Lung microvascular endothelial cell (primary cell): ENCODE measurements at regions not wholly inside any gene's neighbourhood (a gene's known extent, or its start where the extent isn't known, plus 50 kb on each side); places are given as distances from the start of the nearest gene placed in this dataset.

Experiments used
- DNase-seq, 2 donors: peaks; one replicate each; pipeline versions ENCODE4 v3.0.0 to v3.0.0-alpha.2; 2010; ENCODE audit warnings: low read depth in 2 of 2

DNA sequence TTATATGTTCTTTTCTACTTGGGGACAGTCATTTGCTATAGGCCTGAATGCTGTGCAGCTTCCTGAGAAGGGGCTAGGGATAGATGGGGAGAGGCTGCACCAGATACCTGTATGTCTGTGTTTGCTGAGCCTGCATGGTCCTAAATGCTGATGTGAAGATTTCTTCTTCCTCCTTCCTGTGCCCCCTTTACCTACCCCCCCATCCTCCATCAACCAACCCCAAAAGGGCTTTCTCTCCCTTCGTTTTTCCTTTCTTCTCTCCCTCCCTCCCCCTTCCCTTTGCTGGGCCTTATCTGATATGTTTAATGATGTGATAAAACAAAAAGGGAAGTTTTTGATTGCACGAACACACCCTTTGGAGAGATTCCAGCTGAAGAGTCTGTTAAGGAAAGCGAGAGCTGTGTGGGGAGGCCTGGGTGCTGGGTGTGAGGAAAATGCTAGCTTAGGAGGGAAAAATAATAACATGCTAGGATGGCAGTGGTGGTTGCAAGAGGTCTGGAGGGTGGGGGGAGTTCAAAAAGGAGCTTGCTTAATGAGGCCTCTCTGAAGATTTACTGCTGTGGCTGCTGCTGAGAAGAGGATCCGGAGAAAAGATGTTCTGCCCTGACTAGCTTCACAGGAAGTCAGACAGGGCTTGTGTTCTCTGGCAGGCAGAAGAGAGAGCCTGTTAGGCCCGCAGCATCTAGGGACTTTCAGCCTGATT is 101.8 kb downstream of the SAMD9 start:
- DNase-seq, result peak; percentile 39 to 44

DNA sequence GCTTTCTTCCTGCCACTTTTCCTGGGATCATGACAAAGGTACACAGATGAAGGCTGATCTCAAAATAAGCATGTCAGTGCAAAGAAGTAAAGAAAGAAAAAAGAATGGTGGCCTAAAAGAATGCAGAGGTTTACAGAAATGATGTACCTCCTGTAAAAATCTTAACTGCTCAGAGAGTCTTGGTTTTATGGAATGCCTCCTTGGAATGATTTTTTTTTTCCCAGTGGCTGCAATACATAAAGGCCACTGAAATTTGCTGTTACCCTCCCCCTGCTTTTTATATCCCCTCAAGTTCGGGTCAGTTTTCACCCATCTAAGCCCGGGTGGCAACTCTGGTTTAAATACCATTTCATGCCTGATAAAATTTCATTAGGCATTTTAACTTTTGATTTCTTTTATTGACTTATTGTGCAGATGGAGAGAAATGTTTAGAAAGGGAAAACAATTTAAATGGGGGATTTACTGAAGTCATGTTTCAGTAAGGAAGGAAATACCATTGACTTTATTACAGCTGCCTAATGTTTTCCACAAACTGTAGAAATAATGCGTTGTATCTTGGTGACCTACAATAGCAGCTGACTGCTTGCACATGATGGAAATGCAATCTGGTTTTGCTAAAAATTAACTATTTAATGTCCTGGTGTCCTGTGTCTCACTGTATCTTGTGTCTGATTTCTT is 102.5 kb downstream of the SAMD9 start:
- peak; percentile 85 to 92 for DNase-seq

DNA sequence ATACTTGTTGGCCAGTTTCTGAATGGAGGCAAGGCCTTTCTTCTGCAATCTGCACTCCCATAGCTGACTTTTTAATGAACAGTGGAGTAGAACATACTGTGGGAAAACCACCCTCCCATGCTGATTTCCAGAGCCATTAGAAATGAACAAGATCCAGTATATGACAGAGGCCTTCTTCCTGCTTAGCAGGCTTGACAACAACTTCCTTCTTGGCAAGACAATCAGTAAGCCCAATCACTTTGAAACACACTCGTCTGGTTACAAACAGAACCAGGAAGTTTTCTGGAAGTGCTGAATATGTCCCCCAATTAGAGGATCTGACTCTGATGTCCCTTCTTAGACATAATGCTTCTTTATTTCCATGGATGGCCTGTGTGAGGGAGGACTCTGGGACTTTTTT is 103.4 kb downstream of the SAMD9 start:
- DNase-seq, result peak; percentile 31 to 73

DNA sequence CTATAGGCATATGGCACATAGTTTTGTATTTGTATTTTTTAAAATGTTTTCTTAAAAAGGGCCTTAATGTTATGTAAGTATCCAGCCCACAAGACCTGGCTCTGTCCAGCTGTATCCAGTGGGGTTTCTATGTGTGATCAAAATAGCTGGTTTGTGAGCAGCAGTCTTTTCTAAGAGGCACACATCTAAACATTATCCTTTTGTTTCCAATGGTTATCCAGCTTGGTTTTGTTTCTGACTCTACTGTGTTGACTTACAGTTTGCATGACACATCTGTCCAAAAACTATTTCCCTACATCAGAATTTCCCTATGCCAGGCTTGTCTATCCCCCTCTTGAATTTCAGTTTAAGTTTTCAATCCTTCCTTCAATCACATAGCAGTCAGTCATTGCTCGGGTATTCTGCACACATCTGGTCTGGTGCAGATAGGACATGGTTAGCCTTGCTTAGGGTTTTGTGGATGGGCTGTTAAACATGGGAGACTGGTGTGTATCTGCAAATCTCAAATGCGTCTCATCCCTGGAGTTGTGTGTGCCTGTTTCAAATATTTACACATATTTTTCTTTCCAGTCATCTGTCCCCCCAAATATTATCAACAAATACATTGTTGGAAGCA is 104.2 kb downstream of the SAMD9 start:
- DNase-seq, result no peak

DNA sequence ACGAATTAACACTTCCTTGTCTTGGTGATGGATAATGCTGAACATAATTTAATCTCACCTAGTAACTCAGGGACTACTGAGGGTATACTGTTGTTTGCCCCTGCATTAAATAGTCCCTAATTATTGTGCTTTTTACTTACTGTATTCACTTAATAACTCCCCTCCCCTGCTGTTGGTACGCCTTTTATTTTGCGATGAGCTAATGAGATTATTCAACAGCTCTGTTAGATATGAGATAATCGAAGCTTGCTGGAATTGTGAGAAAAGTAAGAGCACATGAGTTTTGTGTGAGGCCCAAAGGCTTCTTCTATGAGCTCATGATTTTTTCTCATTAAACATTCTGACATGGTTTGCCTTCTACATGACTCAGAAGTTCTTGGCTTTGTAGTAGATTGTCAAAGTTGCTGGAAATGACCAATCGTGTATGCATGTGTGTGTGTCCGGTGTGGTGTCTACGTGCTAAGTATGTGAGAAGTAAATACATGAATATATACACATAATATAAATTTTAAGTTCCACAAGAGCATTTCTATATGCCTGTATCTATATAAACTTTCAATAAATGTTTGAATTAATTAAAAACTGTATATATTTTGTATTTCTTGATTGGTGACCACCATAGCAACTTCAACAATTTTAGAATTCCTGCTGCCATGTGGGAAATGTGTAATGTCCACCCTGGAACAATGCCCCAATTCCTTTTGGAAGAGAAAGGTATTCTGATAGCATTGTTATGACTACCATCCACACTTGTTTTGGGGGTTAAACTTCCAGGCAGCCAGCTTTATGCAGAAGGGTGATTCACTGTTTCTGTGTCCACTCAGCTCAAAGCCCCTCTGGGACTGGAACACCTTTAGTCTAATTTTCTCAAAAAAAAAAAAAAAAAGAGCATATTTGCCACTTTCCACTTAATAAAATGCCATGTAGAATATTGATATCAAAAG is 106.2 kb downstream of the SAMD9 start:
- peak; percentile 93 to 98 for DNase-seq

DNA sequence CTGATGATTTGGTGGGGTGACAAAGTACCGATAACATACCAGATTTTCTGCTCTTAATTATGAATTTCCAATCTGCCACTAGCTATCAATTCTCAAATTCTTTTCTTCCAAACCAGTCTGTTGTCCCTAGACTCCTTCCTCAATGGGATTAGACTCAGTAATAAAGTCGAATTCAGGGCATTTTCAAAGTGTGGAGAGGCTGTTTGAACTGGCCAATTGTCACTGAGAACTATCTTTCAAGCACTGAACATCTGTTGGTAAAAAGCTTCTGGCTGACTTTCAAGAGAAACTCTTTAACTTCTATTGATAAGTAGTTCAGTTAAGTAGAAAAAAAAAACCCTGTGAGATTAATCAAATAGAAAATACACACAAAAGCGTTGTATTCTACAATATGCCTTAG is 108.9 kb downstream of the SAMD9 start:
- no peak for DNase-seq

DNA sequence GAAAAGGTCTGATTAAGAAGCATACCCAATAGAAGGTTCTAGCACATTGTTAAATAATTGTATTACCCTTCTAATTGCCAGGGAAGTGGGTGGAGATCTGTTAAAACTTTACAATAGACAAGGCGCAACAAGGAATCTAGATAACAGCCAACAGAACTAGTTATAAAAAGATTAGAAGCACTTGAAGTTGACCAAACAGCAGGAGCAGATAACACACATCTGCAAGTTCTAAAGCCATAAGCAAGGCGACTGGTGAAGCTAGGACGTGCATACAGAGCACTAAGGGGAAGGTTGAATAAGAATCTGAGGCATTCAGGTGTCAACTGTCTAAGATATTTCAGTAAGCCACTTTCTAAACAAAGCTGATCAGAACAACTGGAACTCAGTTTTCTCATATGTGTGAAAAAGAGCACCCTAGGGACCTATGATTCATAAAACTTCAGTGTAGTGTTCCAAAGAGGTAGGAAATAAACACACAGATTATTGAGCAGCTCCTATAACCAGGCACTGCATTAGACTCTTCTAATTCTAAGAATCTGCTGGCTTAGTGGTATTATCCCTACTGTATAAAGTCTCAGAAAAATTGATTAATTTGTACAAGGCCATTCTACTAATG is 111.2 kb downstream of the SAMD9 start:
- no peak for DNase-seq

DNA sequence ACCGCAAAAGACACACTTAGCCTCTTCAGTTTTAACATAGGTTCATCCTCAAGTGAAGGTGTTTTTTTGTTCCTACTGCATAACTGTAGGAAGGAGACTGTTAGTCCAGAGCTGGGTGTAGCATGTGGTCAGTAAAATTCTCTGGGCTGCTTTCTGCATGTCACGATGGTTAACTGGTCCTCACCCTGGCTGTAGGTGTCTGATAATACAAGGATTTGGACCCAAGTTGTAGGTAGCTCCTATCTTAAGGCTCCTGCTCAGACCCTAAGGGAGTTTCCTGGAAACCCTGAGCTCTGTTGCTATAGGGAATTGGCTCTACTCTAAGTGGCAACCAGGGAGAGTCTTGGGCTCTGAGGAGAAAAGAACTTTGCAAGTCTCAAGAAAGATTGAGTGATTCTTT is 112.9 kb downstream of the SAMD9 start:
- no peak for DNase-seq

DNA sequence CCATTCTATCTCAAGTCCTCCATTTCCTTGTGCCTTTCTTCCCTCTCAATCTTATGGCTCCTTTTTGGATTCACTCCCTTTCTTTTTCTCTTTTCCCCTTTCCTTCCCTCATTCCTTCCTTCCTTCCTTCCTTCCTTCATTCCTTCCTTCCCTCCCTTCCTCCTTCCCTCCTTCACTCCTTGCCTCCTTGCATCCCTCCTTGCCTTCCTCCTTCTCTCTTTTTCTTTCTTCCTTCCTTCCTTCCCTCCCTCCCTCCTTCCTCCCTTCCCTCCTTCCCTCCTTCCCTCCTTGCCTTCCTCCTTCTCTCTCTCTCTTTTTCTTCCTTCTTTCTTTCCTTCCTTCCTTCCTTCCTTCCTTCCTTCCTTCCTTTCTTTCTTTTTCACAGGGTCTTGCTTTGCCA is 120.1 kb downstream of the SAMD9 start:
- DNase-seq, result no peak

DNA sequence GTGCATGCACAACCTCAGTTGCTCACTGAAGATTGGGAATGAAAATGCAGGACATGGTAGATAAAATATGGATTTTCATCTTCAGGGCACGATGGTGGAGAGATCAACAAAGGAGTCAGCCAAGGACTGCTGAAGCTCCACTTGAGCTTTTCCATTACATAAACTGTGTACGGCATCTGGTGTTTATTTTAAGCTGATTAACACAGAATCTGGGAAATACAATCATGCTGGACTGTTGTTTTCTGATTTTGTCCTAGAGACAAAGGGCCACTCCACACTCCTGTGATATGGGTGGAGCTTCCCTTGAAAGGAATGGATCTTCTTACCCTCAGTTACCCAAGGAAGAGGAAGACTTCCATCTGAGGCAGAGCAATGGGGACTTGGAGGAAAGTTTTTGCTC is 120.6 kb downstream of the SAMD9 start:
- no peak for DNase-seq

DNA sequence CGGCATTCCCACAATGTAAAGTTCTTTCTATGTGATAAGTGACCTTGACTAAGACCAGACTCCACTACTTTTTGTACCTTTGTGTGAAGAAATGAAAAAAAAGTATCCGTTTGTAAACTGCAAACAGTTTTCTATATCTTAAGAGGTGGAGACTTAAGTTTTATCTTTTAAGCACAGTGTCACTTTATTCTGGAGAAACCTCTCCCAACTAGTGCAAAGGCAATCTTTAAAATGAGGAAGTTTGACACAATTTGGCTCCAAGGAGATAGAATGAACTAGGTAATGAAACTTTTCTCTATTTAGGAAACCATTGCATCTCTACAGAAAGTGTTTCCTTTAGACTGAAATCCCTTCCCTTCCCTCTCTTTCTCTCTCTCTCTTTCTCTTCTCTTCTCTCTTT is 122.9 kb downstream of the SAMD9 start:
- no peak for DNase-seq

DNA sequence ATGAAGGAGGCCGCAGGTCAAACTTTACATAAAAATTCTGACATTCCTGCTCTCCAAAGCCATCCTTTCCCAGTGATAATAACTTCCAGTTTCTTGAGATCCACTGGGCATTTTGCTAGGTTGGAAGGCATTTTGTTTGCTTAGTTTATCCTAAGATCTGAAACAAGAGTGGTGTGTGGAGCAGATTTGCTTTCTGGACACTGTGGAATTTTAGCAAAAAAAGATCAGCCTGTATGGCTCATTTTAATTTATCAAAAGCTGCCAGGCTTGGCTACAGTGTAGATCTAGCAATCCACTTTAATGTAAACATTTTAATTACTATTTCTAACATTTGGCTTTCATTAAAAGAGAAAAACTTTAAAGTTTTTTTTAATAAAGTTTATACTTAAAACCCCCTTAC is 124.8 kb downstream of the SAMD9 start:
- DNase-seq, result no peak

DNA sequence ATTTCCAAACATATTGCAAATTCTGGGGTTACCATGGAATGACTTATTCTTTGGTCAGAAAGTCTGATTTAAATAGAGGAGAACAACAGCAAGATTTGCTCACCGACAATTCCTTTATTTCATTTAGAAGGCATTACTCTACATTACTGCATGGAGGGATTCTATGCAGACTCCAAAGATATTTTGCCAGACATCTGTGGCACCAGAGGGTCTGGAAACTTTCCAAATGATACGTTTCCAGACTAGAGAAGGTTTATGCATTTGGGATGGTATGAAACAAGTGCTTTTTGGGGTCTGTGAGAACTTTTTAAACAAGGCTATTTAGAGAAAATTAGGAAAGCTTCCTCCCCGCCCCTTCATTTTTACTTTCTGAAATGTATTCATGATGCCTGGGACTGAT is 125.3 kb downstream of the SAMD9 start:
- no peak for DNase-seq

DNA sequence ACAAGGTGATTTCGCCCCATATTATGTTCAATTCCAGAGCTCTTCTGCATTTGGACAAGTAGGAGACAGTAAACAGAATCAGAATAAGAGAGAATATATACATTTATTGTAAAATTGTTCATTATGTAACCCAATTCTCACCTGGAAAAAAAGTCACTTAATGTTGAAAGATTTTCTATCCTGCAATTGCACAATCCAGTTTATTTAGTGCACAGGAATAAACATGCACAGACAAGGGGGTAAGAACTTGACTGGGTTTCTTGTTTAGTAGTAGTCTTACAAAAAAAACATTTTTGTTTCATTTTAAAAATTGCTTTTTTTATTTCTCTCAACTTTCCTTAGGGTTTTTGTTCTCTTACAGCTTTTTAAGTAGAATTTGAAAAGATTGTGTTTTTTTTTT is 126.6 kb downstream of the SAMD9 start:
- no peak for DNase-seq

DNA sequence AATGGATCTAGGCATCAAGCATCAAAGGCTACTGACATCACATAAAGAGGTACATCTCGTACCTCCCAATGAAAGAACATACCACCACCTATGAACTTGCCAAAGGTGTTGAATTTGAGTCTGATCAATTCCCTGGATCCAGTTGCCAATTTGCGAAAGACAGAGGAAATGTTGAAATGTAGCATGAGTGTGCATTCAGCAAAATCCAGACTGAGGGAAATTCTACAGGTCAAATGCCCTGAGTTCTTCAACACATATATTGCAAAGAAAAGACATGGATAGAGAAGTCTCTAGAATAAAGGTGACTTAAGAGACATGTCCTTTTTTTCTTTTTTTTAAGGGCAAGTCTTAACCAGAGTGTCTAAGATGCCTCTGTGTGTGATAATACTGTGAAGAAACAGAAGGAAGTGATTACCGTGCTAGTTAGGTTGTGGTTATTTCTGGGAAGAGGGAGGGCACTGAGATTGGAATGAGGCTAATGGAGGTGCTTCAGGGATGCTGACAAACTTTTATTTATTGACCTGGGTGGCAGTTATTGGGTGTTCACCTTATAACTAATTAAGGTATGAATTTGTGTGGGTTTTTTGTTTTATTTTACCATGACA is 128.7 kb downstream of the SAMD9 start:
- DNase-seq, result no peak

DNA sequence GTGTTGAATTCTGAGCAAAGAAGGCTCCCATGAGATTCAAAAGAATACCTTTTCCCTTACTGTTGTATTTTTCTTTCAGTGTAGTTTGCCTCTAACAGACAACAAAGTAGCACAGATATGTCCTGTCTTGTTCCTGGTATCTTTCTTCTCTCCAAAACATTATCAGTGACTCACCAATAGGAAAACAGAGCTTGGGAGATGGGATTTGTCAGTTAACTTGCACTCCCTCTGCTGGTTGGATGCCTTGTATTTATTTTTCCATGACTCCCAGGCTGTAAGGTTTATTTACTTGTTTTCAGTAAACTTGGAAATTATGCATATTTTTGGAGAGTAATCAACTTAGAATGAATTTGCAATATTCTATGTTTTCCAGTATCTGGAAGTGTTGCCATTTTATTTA is 129.7 kb downstream of the SAMD9 start:
- peak; percentile 54 to 69 for DNase-seq

DNA sequence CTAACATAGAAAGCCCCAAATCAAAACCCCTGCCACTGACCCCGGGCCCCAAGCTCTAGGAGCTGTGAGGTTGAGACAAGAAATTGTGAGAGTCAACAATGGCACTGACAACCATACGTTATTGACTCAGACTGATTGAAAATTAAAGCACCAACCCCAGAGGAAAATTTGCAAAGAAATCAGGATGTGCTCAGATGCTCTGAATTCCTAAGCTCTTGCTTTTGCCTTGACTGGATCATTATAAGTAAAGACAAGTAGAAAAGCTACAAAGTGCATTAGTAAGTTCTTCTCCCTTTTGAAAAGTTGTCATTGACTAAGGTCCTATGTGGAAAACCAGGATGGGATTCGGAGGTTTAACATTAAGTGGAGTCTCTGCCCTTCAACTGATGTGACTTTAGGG is 130.2 kb downstream of the SAMD9 start:
- no peak for DNase-seq

DNA sequence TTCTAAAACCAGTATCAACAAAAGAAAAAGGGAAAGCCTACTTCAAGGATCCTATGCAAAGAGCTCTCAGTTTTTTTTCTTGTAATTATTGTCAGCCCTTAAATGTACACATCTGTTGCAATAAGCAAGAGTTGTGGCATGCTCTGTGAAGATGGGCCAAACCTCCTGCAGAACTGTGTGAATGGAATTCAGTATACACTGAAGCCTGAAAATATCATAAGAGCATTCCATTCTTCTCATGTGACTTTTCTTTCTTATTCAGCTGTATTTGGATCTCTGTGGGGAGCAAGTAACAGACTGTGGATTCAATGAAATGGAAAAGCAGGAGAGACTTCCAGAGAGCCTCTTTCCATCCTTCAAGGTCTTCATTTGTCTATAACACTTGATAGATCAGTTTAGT is 130.7 kb downstream of the SAMD9 start:
- no peak for DNase-seq

DNA sequence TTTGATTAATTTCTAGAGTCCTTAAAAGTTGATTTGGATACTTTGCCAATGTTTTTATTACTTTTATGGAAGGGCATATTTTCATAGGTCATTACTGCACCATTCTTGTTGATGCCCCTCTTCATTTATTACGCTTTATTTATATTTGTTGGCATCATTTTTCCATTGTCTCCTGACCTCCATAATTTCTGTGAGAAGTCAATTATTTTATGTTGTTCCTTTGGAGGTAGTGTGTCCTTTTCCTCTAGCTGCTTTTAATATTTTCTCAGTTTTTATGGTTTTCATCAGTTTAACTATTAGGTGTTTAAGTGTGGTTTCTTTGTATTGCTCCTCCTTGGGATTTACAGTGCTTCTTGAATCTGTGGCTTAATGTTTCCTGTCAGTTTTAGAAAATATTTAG is 134.9 kb downstream of the SAMD9 start:
- no peak for DNase-seq

DNA sequence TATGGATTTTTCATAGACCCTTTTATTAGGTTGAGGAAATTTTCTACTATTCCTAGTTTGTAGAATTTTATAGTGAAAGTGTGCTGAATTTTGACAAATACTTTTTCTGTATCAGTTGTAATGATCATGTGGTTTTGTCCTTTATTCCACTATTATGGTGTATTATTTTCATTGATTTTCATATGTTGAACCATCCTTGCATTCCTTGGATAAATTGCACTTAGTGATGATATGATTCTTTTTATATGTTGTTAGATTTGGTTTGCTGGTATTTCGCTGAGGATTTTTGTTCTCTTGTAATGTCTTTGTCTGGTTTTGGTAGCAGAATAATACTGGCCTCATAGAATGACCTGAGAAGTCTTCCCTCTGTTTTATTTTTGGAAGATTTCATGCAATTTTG is 140.6 kb upstream of the CDK6 start:
- no peak for DNase-seq

DNA sequence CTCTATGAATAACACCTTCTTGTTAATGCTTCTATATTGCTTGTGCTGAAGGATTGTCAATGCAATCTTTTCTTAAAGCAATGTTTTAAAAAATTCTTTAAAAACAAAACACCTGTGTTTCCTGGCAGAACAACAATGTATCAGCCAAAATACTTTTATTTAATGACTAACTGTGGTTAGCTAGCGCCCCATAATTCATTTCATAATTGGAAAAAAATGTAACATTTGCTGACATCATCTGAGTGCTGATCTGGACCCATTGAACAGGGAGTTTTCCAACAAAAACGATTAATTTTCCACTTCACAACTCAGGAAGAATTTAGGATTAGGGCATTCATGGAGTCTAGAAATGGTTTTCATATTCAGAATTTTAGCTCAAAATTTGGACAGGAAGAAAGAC is 137.6 kb upstream of the CDK6 start:
- no peak for DNase-seq
